GM23338 (cell line): ENCODE measurements at regions not wholly inside any gene's neighbourhood (a gene's known extent, or its start where the extent isn't known, plus 50 kb on each side); places are given as distances from the start of the nearest gene placed in this dataset.

Experiments used
- ATAC-seq: fragments of 200-7000 bp; cut with Tn5 transposase; 3 replicates; pipeline ENCODE4 v1.9.1; 2020
- DNase-seq: peaks from one replicate; pipeline ENCODE4 v3.0.0-alpha.2; 2015; ENCODE audit warnings: low spot score
- H2AFZ ChIP-seq: fragments of 200-600 bp; sonication (generic); 2 replicates; pipeline ENCODE4 v1.8.0; 2016; ENCODE audit warnings: antibody characterized with exemption, mild to moderate bottlenecking, moderate library complexity
- H3F3A ChIP-seq: fragments of 200-600 bp; sonication (generic); replicated peaks from 2 replicates; pipeline ENCODE4 v1.8.0; 2017; ENCODE audit warnings: antibody characterized with exemption, mixed run types, low read depth
- H3K27ac ChIP-seq: fragments of 200-600 bp; sonication (generic); 2 replicates; pipeline ENCODE4 v1.6.1; 2016; ENCODE audit warnings: low read depth
- H3K27me3 ChIP-seq: fragments of 200-600 bp; sonication (generic); 2 replicates; pipeline ENCODE4 v1.8.0; 2016; ENCODE audit warnings: mild to moderate bottlenecking, mixed run types, moderate library complexity; ENCODE audit not compliant: insufficient read depth
- H3K36me3 ChIP-seq: fragments of 200-600 bp; sonication (generic); 2 replicates; pipeline ENCODE4 v1.8.0; 2016; ENCODE audit warnings: mild to moderate bottlenecking; ENCODE audit not compliant: insufficient read depth
- H3K4me1 ChIP-seq: fragments of 200-600 bp; sonication (generic); 2 replicates; pipeline ENCODE4 v1.8.0; 2016; ENCODE audit warnings: mild to moderate bottlenecking, moderate library complexity; ENCODE audit not compliant: insufficient read depth
- H3K4me2 ChIP-seq: fragments of 200-600 bp; sonication (generic); 2 replicates; pipeline ENCODE4 v1.7.1; 2017; ENCODE audit warnings: mixed run types
- H3K4me3 ChIP-seq: fragments of 200-600 bp; sonication (generic); 2 replicates; pipeline ENCODE4 v1.6.1; 2016; ENCODE audit warnings: mixed run types
- H3K79me2 ChIP-seq: fragments of 200-600 bp; sonication (generic); replicated peaks from 2 replicates; pipeline ENCODE4 v1.8.0; 2017; ENCODE audit warnings: mild to moderate bottlenecking; ENCODE audit not compliant: insufficient read depth
- H3K9me2 ChIP-seq: fragments of 200-600 bp; sonication (generic); 2 replicates; pipeline ENCODE4 v1.8.0; 2017; ENCODE audit not compliant: insufficient read depth
- H4K20me1 ChIP-seq: fragments of 200-600 bp; sonication (generic); replicated peaks from 2 replicates; pipeline ENCODE4 v1.8.0; 2017; ENCODE audit warnings: mild to moderate bottlenecking; ENCODE audit not compliant: insufficient read depth
- H3K27ac Mint-ChIP-seq: 2 replicates; pipeline ENCODE4 v1.8.0; 2020; ENCODE audit warnings: inconsistent platforms, mild to moderate bottlenecking, moderate library complexity, mixed read lengths
- H3K27me3 Mint-ChIP-seq: 3 replicates; pipeline ENCODE4 v1.8.0; 2022; ENCODE audit warnings: low read depth, mild to moderate bottlenecking, moderate library complexity, mixed read lengths, inconsistent platforms; ENCODE audit not compliant: insufficient read depth, poor library complexity
- H3K36me3 Mint-ChIP-seq: 3 replicates; pipeline ENCODE4 v1.8.0; 2021; ENCODE audit warnings: low read depth, mild to moderate bottlenecking, inconsistent platforms, moderate library complexity, mixed read lengths
- H3K4me1 Mint-ChIP-seq: 3 replicates; pipeline ENCODE4 v1.8.0; 2020; ENCODE audit warnings: mild to moderate bottlenecking, inconsistent platforms, mixed read lengths
- H3K4me3 Mint-ChIP-seq: 3 replicates; pipeline ENCODE4 v1.8.0; 2021; ENCODE audit warnings: moderate library complexity, mild to moderate bottlenecking, inconsistent platforms, mixed read lengths
- H3K9me3 Mint-ChIP-seq: 3 replicates; pipeline ENCODE4 v1.8.0; 2020; ENCODE audit warnings: moderate library complexity, mild to moderate bottlenecking, inconsistent platforms, mixed read lengths
- CREB1 ChIP-seq: fragments of 250-450 bp; sonication (Bioruptor Pico); IDR thresholded peaks from 2 replicates; pipeline ENCODE4 v1.5.0; 2020; ENCODE audit warnings: low read depth, mild to moderate bottlenecking, moderate library complexity
- EZH2 ChIP-seq: fragments of 200-600 bp; sonication (generic); IDR thresholded peaks from one replicate; pipeline ENCODE4 v1.8.0; 2017; ENCODE audit warnings: antibody characterized with exemption, mild to moderate bottlenecking, low read depth; ENCODE audit not compliant: unreplicated experiment
- EZH2phosphoT487 ChIP-seq: fragments of 200-600 bp; sonication (generic); IDR thresholded peaks from one replicate; pipeline ENCODE4 v1.8.1; 2018; ENCODE audit warnings: antibody characterized with exemption; ENCODE audit not compliant: unreplicated experiment
- JUNB ChIP-seq: IDR thresholded peaks from one replicate; pipeline ENCODE4 v1.6.1; 2016; ENCODE audit warnings: antibody characterized with exemption; ENCODE audit not compliant: unreplicated experiment
- NANOG ChIP-seq: IDR thresholded peaks from 2 replicates; pipeline ENCODE4 v1.6.1; 2016; ENCODE audit warnings: antibody characterized with exemption, borderline replicate concordance
- POLR2AphosphoS5 ChIP-seq: IDR thresholded peaks from 2 replicates; pipeline ENCODE4 v1.6.1; 2016; ENCODE audit warnings: antibody characterized with exemption, low read depth
- STAT1 ChIP-seq: IDR thresholded peaks from one replicate; pipeline ENCODE4 v1.6.1; 2016; ENCODE audit warnings: antibody characterized with exemption; ENCODE audit not compliant: unreplicated experiment
- ZNF114 ChIP-seq: fragments of 250-450 bp; sonication (Bioruptor Pico); IDR thresholded peaks from 2 replicates; pipeline ENCODE4 v1.5.0; 2020; ENCODE audit warnings: mild to moderate bottlenecking, moderate library complexity
- ZNF331 ChIP-seq: fragments of 250-450 bp; sonication (Bioruptor Pico); IDR thresholded peaks from 2 replicates; pipeline ENCODE4 v1.5.0; 2020; ENCODE audit warnings: low read depth, mild to moderate bottlenecking, moderate library complexity
- TF ChIP-seq, protein P1 (sequence below), 2 experiments: fragments of 200-600 bp in 1 of 2; sonication (generic) in 1 of 2; conservative IDR thresholded peaks; 2 replicates each; pipeline versions ENCODE4 v1.5.1 to v1.6.1; 2016 to 2017; ENCODE audit warnings: antibody characterized with exemption in 2 of 2, low read depth in 2 of 2, mild to moderate bottlenecking in 2 of 2, moderate library complexity in 1 of 2
- TF ChIP-seq, protein P2 (sequence below): IDR thresholded peaks from 2 replicates; pipeline ENCODE4 v1.6.1; 2016; ENCODE audit warnings: antibody characterized with exemption
- TF ChIP-seq, protein P3 (sequence below): IDR thresholded peaks from one replicate; pipeline ENCODE4 v1.6.1; 2018; ENCODE audit warnings: antibody characterized with exemption; ENCODE audit not compliant: unreplicated experiment
- TF ChIP-seq, protein P4 (sequence below): fragments of 250-450 bp; sonication (Bioruptor Pico); IDR thresholded peaks from 2 replicates; pipeline ENCODE4 v1.5.0; 2020; ENCODE audit warnings: mild to moderate bottlenecking, moderate library complexity

DNA sequence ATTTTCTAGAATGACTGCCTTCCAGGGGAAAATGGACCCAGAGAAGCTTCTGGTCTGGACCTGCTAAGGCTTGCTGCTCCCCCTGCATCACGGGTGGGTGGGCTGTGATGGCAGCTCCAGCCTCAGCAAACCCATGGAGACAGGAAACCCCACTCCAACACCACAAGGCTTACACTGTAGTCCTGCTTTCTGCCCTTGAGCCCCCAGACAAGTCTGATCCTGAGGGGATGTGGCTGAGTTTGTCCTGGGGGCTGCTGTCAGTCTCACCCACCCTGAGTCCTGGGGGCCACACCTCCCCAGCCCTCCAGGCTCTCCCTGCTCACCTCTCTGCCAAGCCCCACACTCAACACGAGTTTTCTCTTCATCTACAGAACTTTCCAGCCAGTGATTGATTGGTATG, 279.4 kb downstream of the EIPR1 start:
- H3K4me3 ChIP-seq: no peak overlapping the region
- no peaks in the 10 kb centered on the region for H3K36me3 ChIP-seq
- H4K20me1 ChIP-seq: no peaks in the 10 kb centered on the region
- H3K4me1 ChIP-seq: no peaks in the 10 kb centered on the region
- no peaks in the 10 kb centered on the region for H3K27me3 ChIP-seq
- H3K27me3 Mint-ChIP-seq: peaks cover 2% of the 10 kb centered on the region
- H3K36me3 Mint-ChIP-seq: no peaks in the 10 kb centered on the region; the same call in 2 of the 3 replicates
- H3K79me2 ChIP-seq: no peaks in the 10 kb centered on the region
- H3K9me2 ChIP-seq: 0 out of 2 replicates have a peak, but pooled peaks cover 5% of the 10 kb centered on the region
- no peak for DNase-seq
- H2AFZ ChIP-seq: no peak overlapping the region
- no peak overlapping the region for H3K4me3 Mint-ChIP-seq
- no peak overlapping the region for H3K4me2 ChIP-seq
- H3K4me1 Mint-ChIP-seq: peaks cover 4% of the 10 kb centered on the region; the same call in 2 of the 3 replicates
- H3K27ac ChIP-seq: no peak overlapping the region
- ATAC-seq: no peak
- H3K9me3 Mint-ChIP-seq: no peaks in the 10 kb centered on the region
- no peaks in the 10 kb centered on the region for H3F3A ChIP-seq
- H3K27ac Mint-ChIP-seq: no peak overlapping the region
- no peak for TF ChIP-seq POLR2AphosphoS5
- TF ChIP-seq STAT1: no peak
- TF ChIP-seq CREB1 (CRISPR knock-in tag): no peak
- TF ChIP-seq, protein P1, sequence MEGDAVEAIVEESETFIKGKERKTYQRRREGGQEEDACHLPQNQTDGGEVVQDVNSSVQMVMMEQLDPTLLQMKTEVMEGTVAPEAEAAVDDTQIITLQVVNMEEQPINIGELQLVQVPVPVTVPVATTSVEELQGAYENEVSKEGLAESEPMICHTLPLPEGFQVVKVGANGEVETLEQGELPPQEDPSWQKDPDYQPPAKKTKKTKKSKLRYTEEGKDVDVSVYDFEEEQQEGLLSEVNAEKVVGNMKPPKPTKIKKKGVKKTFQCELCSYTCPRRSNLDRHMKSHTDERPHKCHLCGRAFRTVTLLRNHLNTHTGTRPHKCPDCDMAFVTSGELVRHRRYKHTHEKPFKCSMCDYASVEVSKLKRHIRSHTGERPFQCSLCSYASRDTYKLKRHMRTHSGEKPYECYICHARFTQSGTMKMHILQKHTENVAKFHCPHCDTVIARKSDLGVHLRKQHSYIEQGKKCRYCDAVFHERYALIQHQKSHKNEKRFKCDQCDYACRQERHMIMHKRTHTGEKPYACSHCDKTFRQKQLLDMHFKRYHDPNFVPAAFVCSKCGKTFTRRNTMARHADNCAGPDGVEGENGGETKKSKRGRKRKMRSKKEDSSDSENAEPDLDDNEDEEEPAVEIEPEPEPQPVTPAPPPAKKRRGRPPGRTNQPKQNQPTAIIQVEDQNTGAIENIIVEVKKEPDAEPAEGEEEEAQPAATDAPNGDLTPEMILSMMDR (conservative IDR thresholded peaks at IDR 0.05; ENCODE audit: low read depth in 2 of 2): no peak
- no peak for TF ChIP-seq JUNB
- no peak for TF ChIP-seq ZNF114 (CRISPR knock-in tag)
- TF ChIP-seq, protein P2, sequence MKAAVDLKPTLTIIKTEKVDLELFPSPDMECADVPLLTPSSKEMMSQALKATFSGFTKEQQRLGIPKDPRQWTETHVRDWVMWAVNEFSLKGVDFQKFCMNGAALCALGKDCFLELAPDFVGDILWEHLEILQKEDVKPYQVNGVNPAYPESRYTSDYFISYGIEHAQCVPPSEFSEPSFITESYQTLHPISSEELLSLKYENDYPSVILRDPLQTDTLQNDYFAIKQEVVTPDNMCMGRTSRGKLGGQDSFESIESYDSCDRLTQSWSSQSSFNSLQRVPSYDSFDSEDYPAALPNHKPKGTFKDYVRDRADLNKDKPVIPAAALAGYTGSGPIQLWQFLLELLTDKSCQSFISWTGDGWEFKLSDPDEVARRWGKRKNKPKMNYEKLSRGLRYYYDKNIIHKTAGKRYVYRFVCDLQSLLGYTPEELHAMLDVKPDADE: no peak
- no peak for TF ChIP-seq EZH2
- no peak for TF ChIP-seq EZH2phosphoT487
- TF ChIP-seq, protein P3, sequence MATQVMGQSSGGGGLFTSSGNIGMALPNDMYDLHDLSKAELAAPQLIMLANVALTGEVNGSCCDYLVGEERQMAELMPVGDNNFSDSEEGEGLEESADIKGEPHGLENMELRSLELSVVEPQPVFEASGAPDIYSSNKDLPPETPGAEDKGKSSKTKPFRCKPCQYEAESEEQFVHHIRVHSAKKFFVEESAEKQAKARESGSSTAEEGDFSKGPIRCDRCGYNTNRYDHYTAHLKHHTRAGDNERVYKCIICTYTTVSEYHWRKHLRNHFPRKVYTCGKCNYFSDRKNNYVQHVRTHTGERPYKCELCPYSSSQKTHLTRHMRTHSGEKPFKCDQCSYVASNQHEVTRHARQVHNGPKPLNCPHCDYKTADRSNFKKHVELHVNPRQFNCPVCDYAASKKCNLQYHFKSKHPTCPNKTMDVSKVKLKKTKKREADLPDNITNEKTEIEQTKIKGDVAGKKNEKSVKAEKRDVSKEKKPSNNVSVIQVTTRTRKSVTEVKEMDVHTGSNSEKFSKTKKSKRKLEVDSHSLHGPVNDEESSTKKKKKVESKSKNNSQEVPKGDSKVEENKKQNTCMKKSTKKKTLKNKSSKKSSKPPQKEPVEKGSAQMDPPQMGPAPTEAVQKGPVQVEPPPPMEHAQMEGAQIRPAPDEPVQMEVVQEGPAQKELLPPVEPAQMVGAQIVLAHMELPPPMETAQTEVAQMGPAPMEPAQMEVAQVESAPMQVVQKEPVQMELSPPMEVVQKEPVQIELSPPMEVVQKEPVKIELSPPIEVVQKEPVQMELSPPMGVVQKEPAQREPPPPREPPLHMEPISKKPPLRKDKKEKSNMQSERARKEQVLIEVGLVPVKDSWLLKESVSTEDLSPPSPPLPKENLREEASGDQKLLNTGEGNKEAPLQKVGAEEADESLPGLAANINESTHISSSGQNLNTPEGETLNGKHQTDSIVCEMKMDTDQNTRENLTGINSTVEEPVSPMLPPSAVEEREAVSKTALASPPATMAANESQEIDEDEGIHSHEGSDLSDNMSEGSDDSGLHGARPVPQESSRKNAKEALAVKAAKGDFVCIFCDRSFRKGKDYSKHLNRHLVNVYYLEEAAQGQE: no peak
- no peak for TF ChIP-seq NANOG
- TF ChIP-seq, protein P4, sequence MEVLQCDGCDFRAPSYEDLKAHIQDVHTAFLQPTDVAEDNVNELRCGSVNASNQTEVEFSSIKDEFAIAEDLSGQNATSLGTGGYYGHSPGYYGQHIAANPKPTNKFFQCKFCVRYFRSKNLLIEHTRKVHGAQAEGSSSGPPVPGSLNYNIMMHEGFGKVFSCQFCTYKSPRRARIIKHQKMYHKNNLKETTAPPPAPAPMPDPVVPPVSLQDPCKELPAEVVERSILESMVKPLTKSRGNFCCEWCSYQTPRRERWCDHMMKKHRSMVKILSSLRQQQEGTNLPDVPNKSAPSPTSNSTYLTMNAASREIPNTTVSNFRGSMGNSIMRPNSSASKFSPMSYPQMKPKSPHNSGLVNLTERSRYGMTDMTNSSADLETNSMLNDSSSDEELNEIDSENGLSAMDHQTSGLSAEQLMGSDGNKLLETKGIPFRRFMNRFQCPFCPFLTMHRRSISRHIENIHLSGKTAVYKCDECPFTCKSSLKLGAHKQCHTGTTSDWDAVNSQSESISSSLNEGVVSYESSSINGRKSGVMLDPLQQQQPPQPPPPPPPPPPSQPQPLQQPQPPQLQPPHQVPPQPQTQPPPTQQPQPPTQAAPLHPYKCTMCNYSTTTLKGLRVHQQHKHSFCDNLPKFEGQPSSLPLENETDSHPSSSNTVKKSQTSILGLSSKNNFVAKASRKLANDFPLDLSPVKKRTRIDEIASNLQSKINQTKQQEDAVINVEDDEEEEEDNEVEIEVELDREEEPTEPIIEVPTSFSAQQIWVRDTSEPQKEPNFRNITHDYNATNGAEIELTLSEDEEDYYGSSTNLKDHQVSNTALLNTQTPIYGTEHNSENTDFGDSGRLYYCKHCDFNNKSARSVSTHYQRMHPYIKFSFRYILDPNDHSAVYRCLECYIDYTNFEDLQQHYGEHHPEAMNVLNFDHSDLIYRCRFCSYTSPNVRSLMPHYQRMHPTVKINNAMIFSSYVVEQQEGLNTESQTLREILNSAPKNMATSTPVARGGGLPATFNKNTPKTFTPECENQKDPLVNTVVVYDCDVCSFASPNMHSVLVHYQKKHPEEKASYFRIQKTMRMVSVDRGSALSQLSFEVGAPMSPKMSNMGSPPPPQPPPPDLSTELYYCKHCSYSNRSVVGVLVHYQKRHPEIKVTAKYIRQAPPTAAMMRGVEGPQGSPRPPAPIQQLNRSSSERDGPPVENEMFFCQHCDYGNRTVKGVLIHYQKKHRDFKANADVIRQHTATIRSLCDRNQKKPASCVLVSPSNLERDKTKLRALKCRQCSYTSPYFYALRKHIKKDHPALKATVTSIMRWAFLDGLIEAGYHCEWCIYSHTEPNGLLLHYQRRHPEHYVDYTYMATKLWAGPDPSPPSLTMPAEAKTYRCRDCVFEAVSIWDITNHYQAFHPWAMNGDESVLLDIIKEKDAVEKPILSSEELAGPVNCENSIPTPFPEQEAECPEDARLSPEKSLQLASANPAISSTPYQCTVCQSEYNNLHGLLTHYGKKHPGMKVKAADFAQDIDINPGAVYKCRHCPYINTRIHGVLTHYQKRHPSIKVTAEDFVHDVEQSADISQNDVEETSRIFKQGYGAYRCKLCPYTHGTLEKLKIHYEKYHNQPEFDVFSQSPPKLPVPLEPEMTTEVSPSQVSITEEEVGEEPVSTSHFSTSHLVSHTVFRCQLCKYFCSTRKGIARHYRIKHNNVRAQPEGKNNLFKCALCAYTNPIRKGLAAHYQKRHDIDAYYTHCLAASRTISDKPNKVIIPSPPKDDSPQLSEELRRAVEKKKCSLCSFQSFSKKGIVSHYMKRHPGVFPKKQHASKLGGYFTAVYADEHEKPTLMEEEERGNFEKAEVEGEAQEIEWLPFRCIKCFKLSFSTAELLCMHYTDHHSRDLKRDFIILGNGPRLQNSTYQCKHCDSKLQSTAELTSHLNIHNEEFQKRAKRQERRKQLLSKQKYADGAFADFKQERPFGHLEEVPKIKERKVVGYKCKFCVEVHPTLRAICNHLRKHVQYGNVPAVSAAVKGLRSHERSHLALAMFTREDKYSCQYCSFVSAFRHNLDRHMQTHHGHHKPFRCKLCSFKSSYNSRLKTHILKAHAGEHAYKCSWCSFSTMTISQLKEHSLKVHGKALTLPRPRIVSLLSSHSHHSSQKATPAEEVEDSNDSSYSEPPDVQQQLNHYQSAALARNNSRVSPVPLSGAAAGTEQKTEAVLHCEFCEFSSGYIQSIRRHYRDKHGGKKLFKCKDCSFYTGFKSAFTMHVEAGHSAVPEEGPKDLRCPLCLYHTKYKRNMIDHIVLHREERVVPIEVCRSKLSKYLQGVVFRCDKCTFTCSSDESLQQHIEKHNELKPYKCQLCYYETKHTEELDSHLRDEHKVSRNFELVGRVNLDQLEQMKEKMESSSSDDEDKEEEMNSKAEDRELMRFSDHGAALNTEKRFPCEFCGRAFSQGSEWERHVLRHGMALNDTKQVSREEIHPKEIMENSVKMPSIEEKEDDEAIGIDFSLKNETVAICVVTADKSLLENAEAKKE (CRISPR knock-in tag): no peak
- TF ChIP-seq ZNF331 (CRISPR knock-in tag): no peak
